H9 (cell line): ENCODE measurements at regions not wholly inside any gene's neighbourhood (a gene's known extent, or its start where the extent isn't known, plus 50 kb on each side); places are given as distances from the start of the nearest gene placed in this dataset.

ENCODE experiments used
- DNase-seq: peaks from one replicate; pipeline ENCODE4 v3.0.0-alpha.2; 2017
- H2AFZ ChIP-seq: one replicate; pipeline ENCODE4 v1.6.1; 2013; ENCODE audit warnings: mild to moderate bottlenecking, low read length, control low read depth, moderate library complexity
- H2AK5ac ChIP-seq: 2 replicates; pipeline ENCODE4 v1.6.1; 2013; ENCODE audit warnings: low read length, control low read depth, mixed read lengths; ENCODE audit not compliant: insufficient read length
- H2BK120ac ChIP-seq: one replicate; pipeline ENCODE4 v1.6.1; 2013; ENCODE audit warnings: low read depth, mild to moderate bottlenecking, low read length, control low read depth, inconsistent platforms; ENCODE audit not compliant: poor library complexity, severe bottlenecking
- H2BK12ac ChIP-seq: 2 replicates; pipeline ENCODE4 v1.6.1; 2013; ENCODE audit warnings: low read length, control low read depth, mixed read lengths, low read depth; ENCODE audit not compliant: insufficient read length
- H2BK15ac ChIP-seq: 2 replicates; pipeline ENCODE4 v1.6.1; 2013; ENCODE audit warnings: low read depth, low read length, control low read depth
- H2BK20ac ChIP-seq: one replicate; pipeline ENCODE4 v1.6.1; 2013; ENCODE audit warnings: low read depth, mild to moderate bottlenecking, low read length, control low read depth, inconsistent platforms; ENCODE audit not compliant: poor library complexity, severe bottlenecking
- H2BK5ac ChIP-seq: 2 replicates; pipeline ENCODE4 v1.6.1; 2013; ENCODE audit warnings: low read length, control low read depth, mixed read lengths; ENCODE audit not compliant: insufficient read length
- H3K14ac ChIP-seq: 2 replicates; pipeline ENCODE4 v1.6.1; 2013; ENCODE audit warnings: low read length, control low read depth; ENCODE audit not compliant: insufficient read depth
- H3K18ac ChIP-seq: 2 replicates; pipeline ENCODE4 v1.6.1; 2013; ENCODE audit warnings: low read depth, mild to moderate bottlenecking, mixed read lengths, low read length, control low read depth; ENCODE audit not compliant: insufficient read length
- H3K23ac ChIP-seq: 2 replicates; pipeline ENCODE4 v1.6.1; 2013; ENCODE audit warnings: low read length, control low read depth, mixed read lengths, low read depth; ENCODE audit not compliant: insufficient read length
- H3K23me2 ChIP-seq: 2 replicates; pipeline ENCODE4 v1.6.1; 2013; ENCODE audit warnings: low read depth, mild to moderate bottlenecking, mixed read lengths, low read length, control low read depth; ENCODE audit not compliant: insufficient read length, poor library complexity, severe bottlenecking
- H3K27ac ChIP-seq: 2 replicates; pipeline ENCODE4 v1.5.1; 2013; ENCODE audit warnings: low read length, control low read depth, mixed read lengths, low read depth; ENCODE audit not compliant: insufficient read length
- H3K27me3 ChIP-seq: 2 replicates; pipeline ENCODE4 v1.6.1; 2013; ENCODE audit warnings: low read length, control low read depth, inconsistent platforms; ENCODE audit not compliant: insufficient read depth
- H3K4ac ChIP-seq: 2 replicates; pipeline ENCODE4 v1.6.1; 2013; ENCODE audit warnings: low read depth, mild to moderate bottlenecking, control low read depth, inconsistent platforms, low read length, moderate library complexity
- H3K4me1 ChIP-seq: 2 replicates; pipeline ENCODE4 v1.6.1; 2013; ENCODE audit warnings: low read length, control low read depth, inconsistent platforms; ENCODE audit not compliant: insufficient read depth
- H3K4me2 ChIP-seq: 2 replicates; pipeline ENCODE4 v1.6.1; 2013; ENCODE audit warnings: low read length, control low read depth, mixed read lengths; ENCODE audit not compliant: insufficient read length, insufficient read depth
- H3K56ac ChIP-seq: 2 replicates; pipeline ENCODE4 v1.6.1; 2013; ENCODE audit warnings: low read depth, mild to moderate bottlenecking, mixed read lengths, low read length, control low read depth; ENCODE audit not compliant: insufficient read length
- H3K79me1 ChIP-seq: 2 replicates; pipeline ENCODE4 v1.6.1; 2013; ENCODE audit warnings: low read depth, mild to moderate bottlenecking, moderate library complexity, low read length, control low read depth, inconsistent platforms; ENCODE audit not compliant: insufficient read depth, poor library complexity, severe bottlenecking
- H3K79me2 ChIP-seq: 2 replicates; pipeline ENCODE4 v1.6.1; 2013; ENCODE audit warnings: low read length, control low read depth, inconsistent platforms; ENCODE audit not compliant: insufficient read depth
- H3K9ac ChIP-seq: 2 replicates; pipeline ENCODE4 v1.6.1; 2013; ENCODE audit warnings: low read length, control low read depth, mixed read lengths; ENCODE audit not compliant: insufficient read length; ENCODE audit errors: extremely low read depth
- H3K9me3 ChIP-seq: one replicate; pipeline ENCODE4 v1.6.1; 2013; ENCODE audit warnings: low read depth, low read length, inconsistent platforms; ENCODE audit not compliant: control insufficient read depth
- H3T11ph ChIP-seq: one replicate; pipeline ENCODE4 v1.6.1; 2013; ENCODE audit warnings: mild to moderate bottlenecking, low read length, control low read depth, inconsistent platforms
- H4K20me1 ChIP-seq: one replicate; pipeline ENCODE4 v1.6.1; 2013; ENCODE audit not compliant: control insufficient read depth, insufficient read length, insufficient read depth
- H4K5ac ChIP-seq: 2 replicates; pipeline ENCODE4 v1.6.1; 2013; ENCODE audit warnings: low read depth, mild to moderate bottlenecking, mixed read lengths, low read length, control low read depth; ENCODE audit not compliant: insufficient read length
- H4K8ac ChIP-seq: replicated peaks from 2 replicates; pipeline ENCODE4 v1.6.1; 2013; ENCODE audit warnings: low read length, control low read depth, mixed read lengths, low read depth; ENCODE audit not compliant: insufficient read length
- H4K91ac ChIP-seq: 2 replicates; pipeline ENCODE4 v1.6.1; 2013; ENCODE audit warnings: low read depth, mild to moderate bottlenecking, moderate library complexity, mixed read lengths, low read length, control low read depth; ENCODE audit not compliant: insufficient read length
- H3K27ac Mint-ChIP-seq, 3 experiments: 2 replicates in 2 of 3; 3 replicates in 1 of 3; pipeline ENCODE4 v1.8.0; 2020 to 2021; ENCODE audit warnings: mixed read lengths in 3 of 3, mild to moderate bottlenecking in 1 of 3, moderate library complexity in 1 of 3
- H3K27me3 Mint-ChIP-seq: 2 replicates; pipeline ENCODE4 v1.8.0; 2021; ENCODE audit warnings: low read depth, mild to moderate bottlenecking, moderate library complexity, mixed read lengths
- H3K36me3 Mint-ChIP-seq, 3 experiments: 2 replicates in 2 of 3; 3 replicates in 1 of 3; pipeline ENCODE4 v1.8.0; 2020 to 2021; ENCODE audit warnings: low read depth in 3 of 3, mixed read lengths in 3 of 3; ENCODE audit not compliant: insufficient read depth in 1 of 3
- H3K4me1 Mint-ChIP-seq, 2 experiments: 2 replicates each; pipeline ENCODE4 v1.8.0; 2020; ENCODE audit warnings: mixed read lengths in 2 of 2
- H3K4me3 Mint-ChIP-seq, 2 experiments: 2 replicates in 1 of 2; 3 replicates in 1 of 2; pipeline ENCODE4 v1.8.0; 2020 to 2021; ENCODE audit warnings: mild to moderate bottlenecking in 2 of 2, mixed read lengths in 2 of 2, moderate library complexity in 1 of 2
- H3K9me3 Mint-ChIP-seq, 2 experiments: 2 replicates in 1 of 2; 3 replicates in 1 of 2; pipeline ENCODE4 v1.8.0; 2020; ENCODE audit warnings: mild to moderate bottlenecking in 2 of 2, mixed read lengths in 2 of 2, moderate library complexity in 1 of 2
- CTCF ChIP-seq: fragments of 200-600 bp; sonication (generic); conservative IDR thresholded peaks from 3 replicates; pipeline ENCODE4 v1.8.0; 2021; ENCODE audit warnings: antibody characterized with exemption, mild to moderate bottlenecking
- WGBS: extraction: QIAGEN DNeasy Blood & Tissue Kit; methylation state at CpG from one replicate; pipeline ENCODE4 v1.1.7; 2013; ENCODE audit warnings: missing lambda C conversion rate, low lambda C conversion rate, mixed read lengths; ENCODE audit not compliant: insufficient read length; ENCODE audit errors: extremely low coverage; 5-methylcytosine and 5-hydroxymethylcytosine counted together

DNA sequence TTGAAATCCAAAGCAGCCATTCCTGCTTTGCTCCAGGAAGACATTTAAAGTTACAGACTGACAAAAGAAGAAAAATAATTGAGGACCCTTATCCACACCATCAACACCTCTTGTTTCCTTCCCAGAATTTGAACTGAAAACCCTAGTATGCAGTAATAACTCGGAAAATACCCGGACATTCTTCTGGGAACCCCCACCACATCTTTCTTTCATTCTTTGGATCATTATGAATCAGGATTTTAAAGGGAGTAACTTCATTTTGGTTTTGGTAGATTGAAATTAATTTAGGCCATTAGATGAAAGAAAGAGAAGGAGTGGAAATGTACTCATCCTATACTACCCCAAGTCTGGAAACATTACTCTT is 213.8 kb upstream of the MARCKS start:
- no peak overlapping the region for H3K27ac Mint-ChIP-seq
- Histone ChIP-seq H3K18ac (no peak overlapping the region), H3K79me2 (no peaks in the 10 kb centered on the region), H3K14ac (no peak overlapping the region), H4K91ac (no peak overlapping the region), H3K56ac (no peak overlapping the region), H3K23me2 (no peaks in the 10 kb centered on the region), H2BK20ac (no peak overlapping the region), H3K79me1 (no peaks in the 10 kb centered on the region), H3K27me3 (0 out of 2 replicates have a peak, but pooled peaks cover 2% of the 10 kb centered on the region), H3K23ac (no peak overlapping the region), H2AFZ (no peak overlapping the region), H2AK5ac (no peak overlapping the region), H2BK120ac (no peak overlapping the region), H3K4me1 (no peaks in the 10 kb centered on the region; the same call in 1 of the 2 replicates), H3K9ac (no peak overlapping the region), H3K4ac (no peak overlapping the region), H2BK15ac (no peak overlapping the region), H4K20me1 (no peaks in the 10 kb centered on the region), H4K5ac (no peak overlapping the region), H3K4me2 (no peak overlapping the region), H3T11ph (no peak overlapping the region), H2BK12ac (no peak overlapping the region), H4K8ac (no peak overlapping the region), H3K9me3 (no peaks in the 10 kb centered on the region), H3K27ac (no peak overlapping the region), H2BK5ac (no peak overlapping the region)
- no peak for TF ChIP-seq CTCF
- H3K27me3 Mint-ChIP-seq: peaks cover 14% of the 10 kb centered on the region
- peaks cover 10 to 12% of the 10 kb centered on the region in 2 experiments for H3K4me1 Mint-ChIP-seq
- no peak overlapping the region for H3K4me3 Mint-ChIP-seq
- H3K36me3 Mint-ChIP-seq: no peaks in the 10 kb centered on the region
- WGBS: no CpG with 5 or more reads among the region's 2 CpGs
- no peak for DNase-seq
- no peaks in the 10 kb centered on the region for H3K9me3 Mint-ChIP-seq
